Astrocyte (in vitro differentiated cells and primary cell): ENCODE measurements at regions not wholly inside any gene's neighbourhood (a gene's known extent, or its start where the extent isn't known, plus 50 kb on each side); places are given as distances from the start of the nearest gene placed in this dataset.
"Not testable (repeated sequence)": the region's sequence is repeated elsewhere in the genome, so short reads cannot be mapped to it uniquely, and the experiment has no call there.

Source experiments
- DNase-seq: peaks from one replicate; pipeline ENCODE4 v3.0.0-alpha.2; 2010; ENCODE audit warnings: low read depth
- FAIRE-seq: peaks from 2 replicates; lab custom pipeline; 2011; peaks lifted over from hg19 to GRCh38; lab: Jason Lieb, UNC
- H2AFZ ChIP-seq: 2 replicates; pipeline ENCODE4 v1.6.0; 2012; ENCODE audit warnings: low read depth, low read length, inconsistent platforms
- H3K27ac ChIP-seq: 2 replicates; pipeline ENCODE4 v1.5.1; 2011; ENCODE audit warnings: low read depth, low read length, inconsistent platforms
- H3K27me3 ChIP-seq: 2 replicates; pipeline ENCODE4 v1.6.0; 2011; ENCODE audit warnings: low read length, inconsistent platforms; ENCODE audit not compliant: insufficient read depth
- H3K36me3 ChIP-seq: 2 replicates; pipeline ENCODE4 v1.5.1; 2011; ENCODE audit warnings: low read length, inconsistent platforms; ENCODE audit not compliant: insufficient read depth
- H3K4me1 ChIP-seq: 2 replicates; pipeline ENCODE4 v1.5.1; 2011; ENCODE audit warnings: low read length, inconsistent platforms; ENCODE audit not compliant: insufficient read depth
- H3K4me2 ChIP-seq: 2 replicates; pipeline ENCODE4 v1.6.0; 2012; ENCODE audit warnings: low read length, inconsistent platforms
- H3K4me3 ChIP-seq: 2 replicates; pipeline ENCODE4 v1.5.1; 2011; ENCODE audit warnings: low read depth, mild to moderate bottlenecking, low read length, inconsistent platforms; ENCODE audit not compliant: insufficient read depth
- H3K79me2 ChIP-seq: 2 replicates; pipeline ENCODE4 v1.6.0; 2012; ENCODE audit warnings: mild to moderate bottlenecking, low read length, inconsistent platforms; ENCODE audit not compliant: insufficient read depth
- H3K9ac ChIP-seq: 2 replicates; pipeline ENCODE4 v1.6.0; 2012; ENCODE audit warnings: mild to moderate bottlenecking, low read length, inconsistent platforms
- H3K9me3 ChIP-seq: 2 replicates; pipeline ENCODE4 v1.5.1; 2012; ENCODE audit warnings: low read depth, mild to moderate bottlenecking, low read length, inconsistent platforms; ENCODE audit not compliant: insufficient read depth
- H4K20me1 ChIP-seq: 2 replicates; pipeline ENCODE4 v1.6.0; 2012; ENCODE audit warnings: low read length, inconsistent platforms; ENCODE audit not compliant: insufficient read depth
- H3K27ac Mint-ChIP-seq: one replicate; pipeline ENCODE4 v1.8.0; 2021; ENCODE audit warnings: mild to moderate bottlenecking, mixed read lengths; ENCODE audit not compliant: unreplicated experiment
- H3K27me3 Mint-ChIP-seq: one replicate; pipeline ENCODE4 v1.8.0; 2021; ENCODE audit warnings: low read depth, mixed read lengths; ENCODE audit not compliant: unreplicated experiment
- H3K36me3 Mint-ChIP-seq: one replicate; pipeline ENCODE4 v1.8.0; 2021; ENCODE audit warnings: low read depth, mixed read lengths; ENCODE audit not compliant: unreplicated experiment
- H3K4me1 Mint-ChIP-seq: one replicate; pipeline ENCODE4 v1.8.0; 2021; ENCODE audit warnings: low read depth, mixed read lengths; ENCODE audit not compliant: unreplicated experiment
- H3K4me3 Mint-ChIP-seq: one replicate; pipeline ENCODE4 v1.8.0; 2021; ENCODE audit warnings: mild to moderate bottlenecking, moderate library complexity, mixed read lengths; ENCODE audit not compliant: unreplicated experiment
- H3K9me3 Mint-ChIP-seq: one replicate; pipeline ENCODE4 v1.8.0; 2021; ENCODE audit warnings: mild to moderate bottlenecking, mixed read lengths; ENCODE audit not compliant: unreplicated experiment
- CTCF ChIP-seq: IDR thresholded peaks from 2 replicates; pipeline ENCODE4 v1.5.1; 2011; ENCODE audit warnings: low read depth, mild to moderate bottlenecking, inconsistent platforms, low read length, moderate library complexity; ENCODE audit not compliant: insufficient read depth
- EZH2 ChIP-seq: IDR thresholded peaks from 2 replicates; pipeline ENCODE4 v1.6.1; 2012; ENCODE audit warnings: mild to moderate bottlenecking, low read length, inconsistent platforms; ENCODE audit not compliant: insufficient read depth

- DNase-seq (no peak), FAIRE-seq (no peak)
- Mint-ChIP-seq H3K27ac (no peak overlapping the region), H3K27me3 (peaks cover 6% of the 10 kb centered on the region), H3K4me1 (peaks cover 5% of the 10 kb centered on the region), H3K36me3 (no peaks in the 10 kb centered on the region), H3K4me3 (no peak overlapping the region), H3K9me3 (peaks cover 1% of the 10 kb centered on the region)
- Histone ChIP-seq H3K79me2 (no peaks in the 10 kb centered on the region), H3K4me1 (no peaks in the 10 kb centered on the region), H3K27me3 (no peaks in the 10 kb centered on the region), H3K36me3 (no peaks in the 10 kb centered on the region), H3K9me3 (no peaks in the 10 kb centered on the region), H4K20me1 (no peaks in the 10 kb centered on the region), H3K4me3 (no peak overlapping the region), H3K27ac (no peak overlapping the region), H3K4me2 (no peak overlapping the region), H3K9ac (no peak overlapping the region), H2AFZ (no peak overlapping the region)
- TF ChIP-seq CTCF (no peak), EZH2 (no peak)
Measured at GRCh38 chr6:16933961-16934360, 167.9 kb upstream of the STMND1 start.

- peaks cover 5% of the 10 kb centered on the region for H3K4me1 Mint-ChIP-seq
- no peak overlapping the region for H3K4me2 ChIP-seq
- H3K9me3 ChIP-seq = no peaks in the 10 kb centered on the region
- H3K27me3 ChIP-seq = no peaks in the 10 kb centered on the region
- peaks cover 1% of the 10 kb centered on the region for H3K9me3 Mint-ChIP-seq
- peaks cover 6% of the 10 kb centered on the region for H3K27me3 Mint-ChIP-seq
- H3K4me3 Mint-ChIP-seq = no peak overlapping the region
- H3K4me1 ChIP-seq = no peaks in the 10 kb centered on the region
- DNase-seq (no peak), FAIRE-seq (no peak)
- no peaks in the 10 kb centered on the region for H3K79me2 ChIP-seq
- no peak overlapping the region for H3K9ac ChIP-seq
- no peaks in the 10 kb centered on the region for H4K20me1 ChIP-seq
- TF ChIP-seq EZH2 (no peak), CTCF (no peak)
- H3K27ac Mint-ChIP-seq = no peak overlapping the region
- no peak overlapping the region for H3K27ac ChIP-seq
- no peak overlapping the region for H3K4me3 ChIP-seq
- H3K36me3 Mint-ChIP-seq = no peaks in the 10 kb centered on the region
- H3K36me3 ChIP-seq = no peaks in the 10 kb centered on the region
- no peak overlapping the region for H2AFZ ChIP-seq
Measured at GRCh38 chr6:16933532-16933931, 168.3 kb upstream of the STMND1 start.

- Histone ChIP-seq H3K4me2 (no peak overlapping the region), H3K9me3 (no peaks in the 10 kb centered on the region), H3K36me3 (no peaks in the 10 kb centered on the region), H3K9ac (no peak overlapping the region), H3K4me3 (no peak overlapping the region), H4K20me1 (no peaks in the 10 kb centered on the region), H3K79me2 (no peaks in the 10 kb centered on the region), H3K27me3 (no peaks in the 10 kb centered on the region), H3K4me1 (no peaks in the 10 kb centered on the region), H2AFZ (no peak overlapping the region), H3K27ac (no peak overlapping the region)
- Mint-ChIP-seq H3K9me3 (peaks cover 1% of the 10 kb centered on the region), H3K4me1 (peaks cover 5% of the 10 kb centered on the region), H3K27me3 (peaks cover 6% of the 10 kb centered on the region), H3K27ac (no peak overlapping the region), H3K4me3 (no peak overlapping the region), H3K36me3 (no peaks in the 10 kb centered on the region)
- DNase-seq = no peak
- no peak for FAIRE-seq
- TF ChIP-seq CTCF = no peak
- no peak for TF ChIP-seq EZH2
Measured at GRCh38 chr6:16932920-16933319, 168.9 kb upstream of the STMND1 start.

- not testable (repeated sequence) for H3K9me3 ChIP-seq, H3K4me1 Mint-ChIP-seq, H3K4me2 ChIP-seq, H3K27me3 ChIP-seq, DNase-seq, H3K9me3 Mint-ChIP-seq, H2AFZ ChIP-seq, H3K4me3 Mint-ChIP-seq, H3K27me3 Mint-ChIP-seq, H3K4me3 ChIP-seq, FAIRE-seq, H3K4me1 ChIP-seq, H3K27ac Mint-ChIP-seq, H3K36me3 Mint-ChIP-seq, H3K36me3 ChIP-seq, H4K20me1 ChIP-seq, H3K27ac ChIP-seq, H3K9ac ChIP-seq, H3K79me2 ChIP-seq
Measured at GRCh38 chr6:16931079-16931478, 169.8 kb upstream of the ATXN1 start.
